ENCODE measurements at regions not wholly inside any gene's neighbourhood (a gene's known extent, or its start where the extent isn't known, plus 50 kb on each side); places are given as distances from the start of the nearest gene placed in this dataset.

DNA sequence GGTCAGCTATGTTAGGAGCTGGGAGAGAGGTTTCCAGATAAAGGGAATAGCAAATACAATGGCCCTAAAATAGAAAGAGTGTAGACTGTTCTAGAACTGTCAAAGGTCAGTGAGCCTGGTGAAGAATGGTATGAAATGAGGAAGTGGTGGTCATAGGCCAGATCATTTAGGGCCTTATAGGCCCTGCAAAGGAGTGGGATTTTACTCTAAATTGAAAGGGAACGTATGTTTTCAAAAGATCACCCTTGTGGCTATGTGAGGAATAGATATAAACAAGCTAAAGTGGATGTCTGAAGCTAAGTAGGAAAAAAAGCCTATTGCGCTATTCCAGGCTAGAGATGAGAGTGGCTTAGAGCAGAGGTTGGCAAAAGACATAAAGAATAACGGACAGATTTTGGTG is 70.7 kb upstream of the TDRD3 start:
- no peak overlapping the region for H3K27ac ChIP-seq (ENCODE audit: low read length)

DNA sequence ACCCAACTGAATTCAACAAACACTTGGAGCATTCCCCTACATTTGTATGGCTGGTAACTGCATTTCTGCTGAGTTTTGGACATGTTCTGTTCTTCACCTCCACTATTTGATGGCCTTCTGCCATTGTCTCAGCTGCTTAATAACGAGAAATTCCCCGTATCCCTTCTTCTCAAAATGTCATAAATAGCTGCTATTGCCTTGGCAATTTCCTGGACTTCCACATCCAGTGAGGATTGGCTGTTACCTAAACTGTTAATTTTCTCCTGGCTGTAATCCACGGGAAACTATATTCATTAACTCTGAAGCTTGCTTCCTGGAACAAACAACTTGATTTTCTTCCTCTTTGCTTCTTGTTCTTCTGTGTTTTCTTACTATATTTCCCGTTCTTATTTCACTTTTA is 69.5 kb upstream of the TDRD3 start:
- H3K4me3 ChIP-seq (ENCODE audit: low read length) = no peak overlapping the region
- H3F3A ChIP-seq (ENCODE audit: insufficient read depth, low read length) = no peaks in the 10 kb centered on the region
- no peaks in the 10 kb centered on the region for H3K27me3 ChIP-seq (replicated peaks; ENCODE audit: insufficient read depth, low read length)
- TF ChIP-seq, protein P1, sequence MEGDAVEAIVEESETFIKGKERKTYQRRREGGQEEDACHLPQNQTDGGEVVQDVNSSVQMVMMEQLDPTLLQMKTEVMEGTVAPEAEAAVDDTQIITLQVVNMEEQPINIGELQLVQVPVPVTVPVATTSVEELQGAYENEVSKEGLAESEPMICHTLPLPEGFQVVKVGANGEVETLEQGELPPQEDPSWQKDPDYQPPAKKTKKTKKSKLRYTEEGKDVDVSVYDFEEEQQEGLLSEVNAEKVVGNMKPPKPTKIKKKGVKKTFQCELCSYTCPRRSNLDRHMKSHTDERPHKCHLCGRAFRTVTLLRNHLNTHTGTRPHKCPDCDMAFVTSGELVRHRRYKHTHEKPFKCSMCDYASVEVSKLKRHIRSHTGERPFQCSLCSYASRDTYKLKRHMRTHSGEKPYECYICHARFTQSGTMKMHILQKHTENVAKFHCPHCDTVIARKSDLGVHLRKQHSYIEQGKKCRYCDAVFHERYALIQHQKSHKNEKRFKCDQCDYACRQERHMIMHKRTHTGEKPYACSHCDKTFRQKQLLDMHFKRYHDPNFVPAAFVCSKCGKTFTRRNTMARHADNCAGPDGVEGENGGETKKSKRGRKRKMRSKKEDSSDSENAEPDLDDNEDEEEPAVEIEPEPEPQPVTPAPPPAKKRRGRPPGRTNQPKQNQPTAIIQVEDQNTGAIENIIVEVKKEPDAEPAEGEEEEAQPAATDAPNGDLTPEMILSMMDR (IDR thresholded peaks at IDR 0.05; ENCODE audit: low read length) = no peak
- TF ChIP-seq EZH2phosphoT487 (IDR thresholded peaks at IDR 0.05; ENCODE audit: low read length) (no peak), EZH2 (optimal IDR thresholded peaks at IDR 0.05; ENCODE audit: low read depth, low read length) (no peak)
- no peaks in the 10 kb centered on the region for H3K9me2 ChIP-seq (replicated peaks; ENCODE audit: insufficient read depth, low read length)
- no peaks in the 10 kb centered on the region for H3K79me2 ChIP-seq (ENCODE audit: low read length)
- no peak overlapping the region for H3K4me2 ChIP-seq (ENCODE audit: low read depth, low read length)
- no peak overlapping the region for H3K27ac ChIP-seq (ENCODE audit: low read length)
- H3K4me1 ChIP-seq (ENCODE audit: low read length) = no peaks in the 10 kb centered on the region
- no peak for DNase-seq
- H2AFZ ChIP-seq (ENCODE audit: low read length) = no peak overlapping the region
- H3K9ac ChIP-seq (ENCODE audit: low read length) = no peak overlapping the region
- H4K20me1 ChIP-seq (ENCODE audit: insufficient read depth, low read length) = no peaks in the 10 kb centered on the region
- no peaks in the 10 kb centered on the region for H3K36me3 ChIP-seq (replicated peaks; ENCODE audit: insufficient read depth, low read length)
- no peaks in the 10 kb centered on the region for H3K9me3 ChIP-seq (replicated peaks; ENCODE audit: insufficient read depth, low read length)

More for the DNA sequence above, 70.7 kb upstream of the TDRD3 start:
- H3K9me2 ChIP-seq (replicated peaks; ENCODE audit: insufficient read depth, low read length) = no peaks in the 10 kb centered on the region
- H3F3A ChIP-seq (ENCODE audit: insufficient read depth, low read length) = no peaks in the 10 kb centered on the region
- H3K9ac ChIP-seq (ENCODE audit: low read length) = no peak overlapping the region
- no peaks in the 10 kb centered on the region for H4K20me1 ChIP-seq (ENCODE audit: insufficient read depth, low read length)
- no peaks in the 10 kb centered on the region for H3K36me3 ChIP-seq (replicated peaks; ENCODE audit: insufficient read depth, low read length)
- no peak for DNase-seq
- no peaks in the 10 kb centered on the region for H3K9me3 ChIP-seq (replicated peaks; ENCODE audit: insufficient read depth, low read length)
- H3K79me2 ChIP-seq (ENCODE audit: low read length) = no peaks in the 10 kb centered on the region
- no peak overlapping the region for H2AFZ ChIP-seq (ENCODE audit: low read length)
- H3K4me1 ChIP-seq (ENCODE audit: low read length) = no peaks in the 10 kb centered on the region
- no peaks in the 10 kb centered on the region for H3K27me3 ChIP-seq (replicated peaks; ENCODE audit: insufficient read depth, low read length)
- no peak for TF ChIP-seq EZH2 (optimal IDR thresholded peaks at IDR 0.05; ENCODE audit: low read depth, low read length)
- no peak overlapping the region for H3K4me2 ChIP-seq (ENCODE audit: low read depth, low read length)
- H3K4me3 ChIP-seq (ENCODE audit: low read length) = no peak overlapping the region

DNA sequence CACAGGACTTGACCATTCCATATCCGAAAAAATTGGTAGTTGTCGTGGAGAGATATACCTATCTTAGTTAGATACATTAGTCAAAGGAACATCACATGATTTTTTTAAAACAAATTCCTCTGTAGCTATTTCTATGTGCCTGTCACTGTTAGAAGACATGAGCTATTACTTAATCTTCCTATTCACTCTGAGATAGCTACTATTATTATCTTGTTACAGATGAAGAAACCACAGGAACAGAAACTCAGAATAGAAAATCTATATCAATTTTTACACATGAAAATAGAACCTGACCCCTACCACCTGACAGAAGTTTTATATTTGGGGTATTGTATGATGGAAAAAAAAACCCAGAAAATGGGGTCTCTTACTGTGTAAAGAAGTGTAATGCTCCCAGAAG is 68.9 kb upstream of the TDRD3 start:
- no peaks in the 10 kb centered on the region for H3K4me1 ChIP-seq (ENCODE audit: low read length)
- no peaks in the 10 kb centered on the region for H3K79me2 ChIP-seq (ENCODE audit: low read length)
- H3K27me3 ChIP-seq (replicated peaks; ENCODE audit: insufficient read depth, low read length) = no peaks in the 10 kb centered on the region
- no peak overlapping the region for H3K27ac ChIP-seq (ENCODE audit: low read length)
- H3K9me3 ChIP-seq (replicated peaks; ENCODE audit: insufficient read depth, low read length) = no peaks in the 10 kb centered on the region
- H3K36me3 ChIP-seq (replicated peaks; ENCODE audit: insufficient read depth, low read length) = no peaks in the 10 kb centered on the region
- H3K4me3 ChIP-seq (ENCODE audit: low read length) = no peak overlapping the region
- TF ChIP-seq EZH2phosphoT487 (IDR thresholded peaks at IDR 0.05; ENCODE audit: low read length) (no peak), EZH2 (optimal IDR thresholded peaks at IDR 0.05; ENCODE audit: low read depth, low read length) (no peak)
- TF ChIP-seq, protein P1 (IDR thresholded peaks at IDR 0.05; ENCODE audit: low read length) = no peak
- no peak overlapping the region for H3K4me2 ChIP-seq (ENCODE audit: low read depth, low read length)
- H3K9ac ChIP-seq (ENCODE audit: low read length) = no peak overlapping the region
- H3K9me2 ChIP-seq (replicated peaks; ENCODE audit: insufficient read depth, low read length) = no peaks in the 10 kb centered on the region
- no peak for DNase-seq
- no peaks in the 10 kb centered on the region for H4K20me1 ChIP-seq (ENCODE audit: insufficient read depth, low read length)
- no peaks in the 10 kb centered on the region for H3F3A ChIP-seq (ENCODE audit: insufficient read depth, low read length)
- H2AFZ ChIP-seq (ENCODE audit: low read length) = no peak overlapping the region

DNA sequence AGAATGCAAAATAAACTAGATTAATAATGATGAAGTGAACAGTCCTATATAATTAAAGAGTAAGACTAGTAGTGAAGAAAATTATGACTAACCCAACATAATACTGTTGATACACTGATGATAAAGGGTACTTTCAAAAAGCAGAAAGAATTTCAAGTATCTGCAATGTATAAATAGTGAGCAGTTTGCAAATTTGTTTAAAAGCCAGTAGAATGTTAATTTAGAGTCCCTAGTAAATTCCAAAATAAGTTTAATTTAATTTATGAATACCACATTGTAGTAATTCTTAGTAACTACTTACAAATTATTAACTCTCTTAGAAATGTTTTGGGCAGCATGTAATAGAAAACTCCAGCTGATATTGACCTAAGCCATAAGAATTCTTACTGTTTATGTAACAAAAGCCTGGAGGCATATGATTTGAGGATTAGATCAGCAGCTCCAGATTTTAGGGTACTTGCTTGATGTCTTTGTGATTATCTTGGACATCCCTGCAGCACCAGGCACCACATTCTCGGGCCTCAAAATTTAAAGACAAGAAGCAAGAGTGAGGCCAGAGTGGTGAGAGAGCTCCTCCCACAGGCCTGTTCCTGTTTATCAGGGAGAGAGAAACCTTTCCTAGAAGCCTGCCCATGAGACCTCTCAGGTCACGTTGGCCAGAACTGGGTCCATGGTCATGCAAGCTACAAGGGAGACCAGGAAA is 67.6 kb upstream of the TDRD3 start:
- H3K9ac ChIP-seq (ENCODE audit: low read length) = no peak overlapping the region
- no peaks in the 10 kb centered on the region for H3K9me3 ChIP-seq (replicated peaks; ENCODE audit: insufficient read depth, low read length)
- no peaks in the 10 kb centered on the region for H3K4me1 ChIP-seq (ENCODE audit: low read length)
- H3K36me3 ChIP-seq (replicated peaks; ENCODE audit: insufficient read depth, low read length) = no peaks in the 10 kb centered on the region
- H3K4me3 ChIP-seq (ENCODE audit: low read length) = no peak overlapping the region
- no peak overlapping the region for H3K4me2 ChIP-seq (ENCODE audit: low read depth, low read length)
- no peak overlapping the region for H3K27ac ChIP-seq (ENCODE audit: low read length)
- H3K79me2 ChIP-seq (ENCODE audit: low read length) = no peaks in the 10 kb centered on the region
- no peaks in the 10 kb centered on the region for H3K9me2 ChIP-seq (replicated peaks; ENCODE audit: insufficient read depth, low read length)
- peak; percentile 16 for DNase-seq
- H3F3A ChIP-seq (ENCODE audit: insufficient read depth, low read length) = no peaks in the 10 kb centered on the region
- H2AFZ ChIP-seq (ENCODE audit: low read length) = no peak overlapping the region
- no peaks in the 10 kb centered on the region for H4K20me1 ChIP-seq (ENCODE audit: insufficient read depth, low read length)
- H3K27me3 ChIP-seq (replicated peaks; ENCODE audit: insufficient read depth, low read length) = no peaks in the 10 kb centered on the region
- TF ChIP-seq, protein P1 (IDR thresholded peaks at IDR 0.05; ENCODE audit: low read length) = peak; percentile 43
- TF ChIP-seq EZH2 (optimal IDR thresholded peaks at IDR 0.05; ENCODE audit: low read depth, low read length) (no peak), EZH2phosphoT487 (IDR thresholded peaks at IDR 0.05; ENCODE audit: low read length) (no peak)

All from MM.1S (cell line).